ENCODE measurements at regions not wholly inside any gene's neighbourhood (a gene's known extent, or its start where the extent isn't known, plus 50 kb on each side); places are given as distances from the start of the nearest gene placed in this dataset.
"Not testable (repeated sequence)": the region's sequence is repeated elsewhere in the genome, so short reads cannot be mapped to it uniquely, and the experiment has no call there.

GRCh38 chr18:22828171-22828570 lies 105.0 kb upstream of the RBBP8 start:
- no peak for DNase-seq

- DNase-seq: not testable (repeated sequence)
These were observed 104.5 kb upstream of the RBBP8 start for GRCh38 chr18:22828583-22828982.

GRCh38 chr18:22829781-22830180 lies 103.3 kb upstream of the RBBP8 start:
- no peak for DNase-seq

- DNase-seq: no peak
These were observed 102.6 kb upstream of the RBBP8 start for GRCh38 chr18:22830511-22830910.

GRCh38 chr18:22831441-22831904 lies 101.7 kb upstream of the RBBP8 start:
- DNase-seq: no peak

GRCh38 chr18:22836932-22837331 lies 96.2 kb upstream of the RBBP8 start:
- no peak for DNase-seq

GRCh38 chr18:22838221-22838620 lies 94.9 kb upstream of the RBBP8 start:
- DNase-seq: no peak

- DNase-seq: no peak
These were observed 94.4 kb upstream of the RBBP8 start for GRCh38 chr18:22838639-22839277.

GRCh38 chr18:22839340-22839821 lies 93.7 kb upstream of the RBBP8 start:
- DNase-seq: no peak

- no peak for DNase-seq
These were observed 92.5 kb upstream of the RBBP8 start for GRCh38 chr18:22840606-22841144.

- DNase-seq: no peak
These were observed 91.3 kb upstream of the RBBP8 start for GRCh38 chr18:22841840-22842239.

- DNase-seq: no peak
These were observed 88.9 kb upstream of the RBBP8 start for GRCh38 chr18:22844190-22844589.

- DNase-seq: no peak
These were observed 88.5 kb upstream of the RBBP8 start for GRCh38 chr18:22844628-22845027.

GRCh38 chr18:22846088-22846683 lies 86.9 kb upstream of the RBBP8 start:
- no peak for DNase-seq

- DNase-seq: no peak
These were observed 86.4 kb upstream of the RBBP8 start for GRCh38 chr18:22846697-22847096.

- DNase-seq: no peak
These were observed 85.7 kb upstream of the RBBP8 start for GRCh38 chr18:22847392-22847791.

GRCh38 chr18:22847867-22848451 lies 85.2 kb upstream of the RBBP8 start:
- no peak for DNase-seq

GRCh38 chr18:22848615-22849014 lies 84.5 kb upstream of the RBBP8 start:
- DNase-seq: no peak

GRCh38 chr18:22856870-22857269 lies 76.3 kb upstream of the RBBP8 start:
- no peak for DNase-seq

- DNase-seq: no peak
These were observed 75.0 kb upstream of the RBBP8 start for GRCh38 chr18:22858121-22858520.

GRCh38 chr18:22860807-22861206 lies 72.3 kb upstream of the RBBP8 start:
- no peak for DNase-seq

- DNase-seq: no peak
These were observed 67.6 kb upstream of the RBBP8 start for GRCh38 chr18:22865354-22866116.

- no peak for DNase-seq
These were observed 64.3 kb upstream of the RBBP8 start for GRCh38 chr18:22868831-22869230.
